HEK293 (cell line): ENCODE measurements at regions not wholly inside any gene's neighbourhood (a gene's known extent, or its start where the extent isn't known, plus 50 kb on each side); places are given as distances from the start of the nearest gene placed in this dataset.

Source experiments
- CTCF ChIA-PET: fragments of 350-600 bp; formaldehyde crosslinking; extraction: SDS; loops from one replicate; lab custom pipeline; 2021; ENCODE audit warnings: antibody characterized with exemption; lab: Yijun Ruan, JAX
- POLR2A ChIA-PET: fragments of 300-600 bp; formaldehyde crosslinking; extraction: SDS; loops from one replicate; lab custom pipeline; 2020; ENCODE audit warnings: antibody characterized with exemption, inconsistent platforms; lab: Yijun Ruan, JAX
- H3K27ac ChIP-seq: fragments of 200-500 bp; sonication (Bioruptor generic); 2 replicates; pipeline ENCODE4 v1.5.1; 2014; ENCODE audit warnings: low read depth, low read length, control low read depth, inconsistent platforms; ENCODE audit errors: extremely low read depth
- H3K36me3 ChIP-seq, 2 experiments: fragments of 200-500 bp in 1 of 2; sonication (Bioruptor generic) in 1 of 2; 1 replicate in 1 of 2; 2 replicates in 1 of 2; pipeline ENCODE4 v1.5.1; 2014 to 2017; ENCODE audit warnings: inconsistent platforms in 2 of 2, low read length in 2 of 2; ENCODE audit not compliant: control insufficient read depth in 2 of 2, insufficient read depth in 1 of 2
- H3K4me1 ChIP-seq: fragments of 200-500 bp; sonication (Bioruptor generic); 2 replicates; pipeline ENCODE4 v1.5.1; 2014; ENCODE audit warnings: mild to moderate bottlenecking, low read length, inconsistent platforms; ENCODE audit not compliant: control insufficient read depth, insufficient read depth
- H3K4me3 ChIP-seq: 2 replicates; pipeline ENCODE4 v1.5.1; 2011; ENCODE audit warnings: low read depth, mild to moderate bottlenecking, control low read depth, low read length, moderate library complexity
- H3K9me3 ChIP-seq: fragments of 200-500 bp; sonication (Bioruptor generic); 2 replicates; pipeline ENCODE4 v1.5.1; 2014; ENCODE audit warnings: low read depth, low read length, inconsistent platforms; ENCODE audit not compliant: control insufficient read depth, insufficient read depth
- EGR2 ChIP-seq: fragments of 450-650 bp; formaldehyde crosslinking; IDR thresholded peaks from 2 replicates; pipeline ENCODE4 v1.5.1; 2016; ENCODE audit warnings: low read depth, missing biosample characterization, missing genetic modification characterization
- GLIS1 ChIP-seq: fragments of 450-650 bp; formaldehyde crosslinking; IDR thresholded peaks from 2 replicates; pipeline ENCODE4 v1.5.1; 2016; ENCODE audit warnings: missing biosample characterization, missing genetic modification characterization
- PRDM1 ChIP-seq: fragments of 450-650 bp; formaldehyde crosslinking; IDR thresholded peaks from 2 replicates; pipeline ENCODE4; 2016; ENCODE audit warnings: missing biosample characterization, missing genetic modification characterization
- TCF7L2 ChIP-seq: IDR thresholded peaks from 2 replicates; pipeline ENCODE4 v1.6.1; 2011; ENCODE audit warnings: low read depth, mild to moderate bottlenecking, inconsistent platforms, low read length, moderate library complexity, borderline replicate concordance
- YY1 ChIP-seq: fragments of 450-650 bp; formaldehyde crosslinking; IDR thresholded peaks from 2 replicates; pipeline ENCODE4 v1.5.1; 2018; ENCODE audit warnings: missing biosample characterization, missing genetic modification characterization
- ZNF148 ChIP-seq: fragments of 450-650 bp; formaldehyde crosslinking; IDR thresholded peaks from 2 replicates; pipeline ENCODE4 v1.5.0; 2017; ENCODE audit warnings: missing biosample characterization, missing genetic modification characterization, borderline replicate concordance
- ZNF155 ChIP-seq: fragments of 450-650 bp; formaldehyde crosslinking; IDR thresholded peaks from 2 replicates; pipeline ENCODE4 v1.5.1; 2016; ENCODE audit warnings: missing biosample characterization, missing genetic modification characterization
- ZNF157 ChIP-seq: fragments of 450-650 bp; formaldehyde crosslinking; IDR thresholded peaks from 2 replicates; pipeline ENCODE4 v1.5.1; 2016; ENCODE audit warnings: missing biosample characterization, missing genetic modification characterization
- ZNF214 ChIP-seq: fragments of 450-650 bp; formaldehyde crosslinking; IDR thresholded peaks from 2 replicates; pipeline ENCODE4 v1.5.1; 2017; ENCODE audit warnings: missing biosample characterization, mild to moderate bottlenecking, missing genetic modification characterization, borderline replicate concordance
- ZNF223 ChIP-seq: fragments of 450-650 bp; formaldehyde crosslinking; IDR thresholded peaks from 2 replicates; pipeline ENCODE4 v1.5.1; 2016; ENCODE audit warnings: missing biosample characterization, missing genetic modification characterization
- ZNF23 ChIP-seq: fragments of 450-650 bp; formaldehyde crosslinking; IDR thresholded peaks from 2 replicates; pipeline ENCODE4 v1.5.1; 2016; ENCODE audit warnings: missing biosample characterization, missing genetic modification characterization, borderline replicate concordance
- ZNF24 ChIP-seq: fragments of 450-650 bp; formaldehyde crosslinking; IDR thresholded peaks from 2 replicates; pipeline ENCODE4 v1.5.1; 2016; ENCODE audit warnings: missing biosample characterization, missing genetic modification characterization
- ZNF324 ChIP-seq: fragments of 450-650 bp; formaldehyde crosslinking; IDR thresholded peaks from 2 replicates; pipeline ENCODE4 v1.5.1; 2016; ENCODE audit warnings: missing biosample characterization, missing genetic modification characterization
- ZNF354C ChIP-seq: fragments of 450-650 bp; formaldehyde crosslinking; IDR thresholded peaks from 2 replicates; pipeline ENCODE4 v1.5.1; 2016; ENCODE audit warnings: missing biosample characterization, missing genetic modification characterization, low read depth, borderline replicate concordance
- ZNF394 ChIP-seq: fragments of 450-650 bp; formaldehyde crosslinking; IDR thresholded peaks from 2 replicates; pipeline ENCODE4 v1.5.1; 2016; ENCODE audit warnings: missing biosample characterization, missing genetic modification characterization, mild to moderate bottlenecking, moderate library complexity, borderline replicate concordance
- ZNF416 ChIP-seq: fragments of 450-650 bp; formaldehyde crosslinking; IDR thresholded peaks from 2 replicates; pipeline ENCODE4 v1.5.1; 2016; ENCODE audit warnings: missing biosample characterization, missing genetic modification characterization
- ZNF433 ChIP-seq: fragments of 450-650 bp; formaldehyde crosslinking; IDR thresholded peaks from 2 replicates; pipeline ENCODE4 v1.5.1; 2016; ENCODE audit warnings: missing biosample characterization, missing genetic modification characterization, low read depth
- ZNF510 ChIP-seq: fragments of 450-650 bp; formaldehyde crosslinking; IDR thresholded peaks from 2 replicates; pipeline ENCODE4 v1.5.1; 2018; ENCODE audit warnings: mild to moderate bottlenecking, missing genetic modification characterization, missing biosample characterization; ENCODE audit not compliant: insufficient replicate concordance
- ZNF544 ChIP-seq: fragments of 450-650 bp; formaldehyde crosslinking; IDR thresholded peaks from 2 replicates; pipeline ENCODE4 v1.5.0; 2017; ENCODE audit warnings: missing biosample characterization, missing genetic modification characterization
- ZNF654 ChIP-seq: fragments of 450-650 bp; formaldehyde crosslinking; IDR thresholded peaks from 2 replicates; pipeline ENCODE4 v1.5.1; 2016; ENCODE audit warnings: low read depth, missing biosample characterization, missing genetic modification characterization
- ZNF747 ChIP-seq: fragments of 450-650 bp; formaldehyde crosslinking; IDR thresholded peaks from 2 replicates; pipeline ENCODE4 v1.5.1; 2016; ENCODE audit warnings: missing biosample characterization, missing genetic modification characterization
- ZNF768 ChIP-seq: fragments of 450-650 bp; formaldehyde crosslinking; IDR thresholded peaks from 2 replicates; pipeline ENCODE4 v1.5.1; 2018; ENCODE audit warnings: missing biosample characterization, mild to moderate bottlenecking, missing genetic modification characterization
- ZNF785 ChIP-seq: fragments of 450-650 bp; formaldehyde crosslinking; IDR thresholded peaks from 2 replicates; pipeline ENCODE4 v1.5.1; 2016; ENCODE audit warnings: missing biosample characterization, missing genetic modification characterization
- TF ChIP-seq, protein P1 (sequence below): fragments of 450-650 bp; formaldehyde crosslinking; IDR thresholded peaks from 2 replicates; pipeline ENCODE4 v1.5.1; 2017; ENCODE audit warnings: missing biosample characterization, missing genetic modification characterization

- TF ChIP-seq ZNF768 (no peak), EGR2 (tag by site-specific recombination) (no peak), ZNF654 (tag by site-specific recombination) (no peak), ZNF510 (tag by site-specific recombination) (no peak), ZNF785 (tag by site-specific recombination) (no peak), ZNF354C (tag by site-specific recombination) (no peak), ZNF324 (tag by site-specific recombination) (no peak)
These were observed 188.7 kb upstream of the RAD23B start (continued) for GRCh38 chr9:107094370-107094769.

GRCh38 chr9:107100591-107100990, 182.5 kb upstream of the RAD23B start:
- Histone ChIP-seq H3K27ac (no peak overlapping the region), H3K4me3 (no peak overlapping the region), H3K9me3 (no peaks in the 10 kb centered on the region), H3K36me3 (no peaks in the 10 kb centered on the region), H3K4me1 (no peaks in the 10 kb centered on the region)
- TF ChIP-seq ZNF24 = no peak
- no peak for TF ChIP-seq ZNF324 (tag by site-specific recombination)
- TF ChIP-seq ZNF148 (tag by site-specific recombination) = no peak
- no peak for TF ChIP-seq ZNF416
- TF ChIP-seq PRDM1 (tag by site-specific recombination) = no peak
- TF ChIP-seq ZNF394 (tag by site-specific recombination) = no peak
- TF ChIP-seq ZNF544 (tag by site-specific recombination) = no peak
- TF ChIP-seq GLIS1 (tag by site-specific recombination) = no peak
- no peak for TF ChIP-seq TCF7L2
- TF ChIP-seq YY1 = no peak
- TF ChIP-seq ZNF157 (tag by site-specific recombination) = no peak
- no peak for TF ChIP-seq ZNF155 (tag by site-specific recombination)
- no peak for TF ChIP-seq ZNF23 (tag by site-specific recombination)
- TF ChIP-seq, protein P1, sequence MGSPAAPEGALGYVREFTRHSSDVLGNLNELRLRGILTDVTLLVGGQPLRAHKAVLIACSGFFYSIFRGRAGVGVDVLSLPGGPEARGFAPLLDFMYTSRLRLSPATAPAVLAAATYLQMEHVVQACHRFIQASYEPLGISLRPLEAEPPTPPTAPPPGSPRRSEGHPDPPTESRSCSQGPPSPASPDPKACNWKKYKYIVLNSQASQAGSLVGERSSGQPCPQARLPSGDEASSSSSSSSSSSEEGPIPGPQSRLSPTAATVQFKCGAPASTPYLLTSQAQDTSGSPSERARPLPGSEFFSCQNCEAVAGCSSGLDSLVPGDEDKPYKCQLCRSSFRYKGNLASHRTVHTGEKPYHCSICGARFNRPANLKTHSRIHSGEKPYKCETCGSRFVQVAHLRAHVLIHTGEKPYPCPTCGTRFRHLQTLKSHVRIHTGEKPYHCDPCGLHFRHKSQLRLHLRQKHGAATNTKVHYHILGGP (tag by site-specific recombination) = no peak
- TF ChIP-seq ZNF223 (tag by site-specific recombination) = no peak
- no peak for TF ChIP-seq ZNF747 (tag by site-specific recombination)
- TF ChIP-seq ZNF433 = no peak
- TF ChIP-seq ZNF214 (tag by site-specific recombination) = no peak
- POLR2A ChIA-PET = no interaction called here
- CTCF ChIA-PET = no interaction called here
